Cardiac fibroblast (primary cell): ENCODE measurements at regions not wholly inside any gene's neighbourhood (a gene's known extent, or its start where the extent isn't known, plus 50 kb on each side); places are given as distances from the start of the nearest gene placed in this dataset.

ENCODE experiments used
- DNase-seq, 2 donors: peaks; one replicate each; pipeline versions ENCODE4 v3.0.0 to v3.0.0-alpha.2; 2010; ENCODE audit warnings: low read depth in 2 of 2
- H3K4me3 ChIP-seq, 2 donors: replicated peaks in 1 of 2; 1 replicate in 1 of 2; 2 replicates in 1 of 2; pipeline ENCODE4 v1.5.1; 2011; ENCODE audit warnings: low read depth in 2 of 2, low read length in 2 of 2, mild to moderate bottlenecking in 2 of 2, moderate library complexity in 1 of 2
- CTCF ChIP-seq: IDR thresholded peaks from one replicate; pipeline ENCODE4 v1.5.1; 2011; ENCODE audit warnings: low read depth, mild to moderate bottlenecking, low read length, inconsistent platforms

- TF ChIP-seq CTCF: no peak
- H3K4me3 ChIP-seq: no peak overlapping the region
- no peak for DNase-seq
Observed at GRCh38 chr7:88681682-88682081, 77.8 kb upstream of the ZNF804B start.

- DNase-seq: no peak
- TF ChIP-seq CTCF: no peak
- no peak overlapping the region for H3K4me3 ChIP-seq
Observed at GRCh38 chr7:88670536-88670935, 89.0 kb upstream of the ZNF804B start.

GRCh38 chr7:88669913-88670312, 89.6 kb upstream of the ZNF804B start:
- no peak for TF ChIP-seq CTCF
- no peak overlapping the region for H3K4me3 ChIP-seq
- no peak for DNase-seq

GRCh38 chr7:88668591-88668990, 90.9 kb upstream of the ZNF804B start:
- no peak for DNase-seq
- TF ChIP-seq CTCF: no peak
- H3K4me3 ChIP-seq: no peak overlapping the region

GRCh38 chr7:88666626-88667025, 92.9 kb upstream of the ZNF804B start:
- H3K4me3 ChIP-seq: no peak overlapping the region
- DNase-seq: no peak
- TF ChIP-seq CTCF: no peak

- H3K4me3 ChIP-seq: no peak overlapping the region
- no peak for TF ChIP-seq CTCF
- no peak for DNase-seq
Observed at GRCh38 chr7:88665892-88666514, 93.5 kb upstream of the ZNF804B start.

GRCh38 chr7:88664630-88665233, 94.8 kb upstream of the ZNF804B start:
- DNase-seq: peak; percentile 39 to 49
- no peak for TF ChIP-seq CTCF
- H3K4me3 ChIP-seq: no peak overlapping the region
